Spleen (tissue), 11 donors: ENCODE measurements at regions not wholly inside any gene's neighbourhood (a gene's known extent, or its start where the extent isn't known, plus 50 kb on each side); places are given as distances from the start of the nearest gene placed in this dataset.

Source experiments
- DNase-seq: peaks from one replicate; pipeline ENCODE4 v3.0.0-alpha.2; 2020
- H3K27ac ChIP-seq, 8 donors: fragments of 200-600 bp; sonication (generic) in 7 of 8; 1 replicate in 4 of 8; 2 replicates in 4 of 8; pipeline versions ENCODE4 v1.5.0 to v1.8.0; 2016 to 2021; ENCODE audit warnings: inconsistent platforms in 4 of 8, mild to moderate bottlenecking in 4 of 8, moderate library complexity in 1 of 8
- H3K27me3 ChIP-seq, 7 donors: fragments of 200-600 bp; sonication (generic) in 6 of 7; replicated peaks in 1 of 7; 1 replicate in 4 of 7; 2 replicates in 3 of 7; pipeline versions ENCODE4 v1.5.0 to v1.8.0; 2016 to 2021; ENCODE audit warnings: inconsistent platforms in 3 of 7, mild to moderate bottlenecking in 1 of 7
- H3K36me3 ChIP-seq, 6 donors: fragments of 200-600 bp; sonication (generic) in 5 of 6; 1 replicate in 4 of 6; 2 replicates in 2 of 6; pipeline versions ENCODE4 v1.5.0 to v1.8.0; 2016 to 2021; ENCODE audit warnings: inconsistent platforms in 2 of 6
- H3K4me1 ChIP-seq, 6 donors: fragments of 200-600 bp; sonication (generic) in 5 of 6; 1 replicate in 3 of 6; 2 replicates in 3 of 6; pipeline versions ENCODE4 v1.5.0 to v1.8.0; 2016 to 2021; ENCODE audit warnings: inconsistent platforms in 3 of 6
- H3K4me3 ChIP-seq, 8 donors: fragments of 200-600 bp; sonication (generic) in 7 of 8; 1 replicate in 4 of 8; 2 replicates in 4 of 8; pipeline versions ENCODE4 v1.5.0 to v1.8.0; 2016 to 2021; ENCODE audit warnings: inconsistent platforms in 4 of 8, mild to moderate bottlenecking in 4 of 8, moderate library complexity in 2 of 8
- H3K9me3 ChIP-seq, 8 donors: fragments of 200-600 bp; sonication (generic) in 7 of 8; 1 replicate in 4 of 8; 2 replicates in 4 of 8; pipeline versions ENCODE4 v1.5.0 to v1.8.0; 2016 to 2021; ENCODE audit warnings: inconsistent platforms in 4 of 8
- POLR2A ChIP-seq, 3 donors: fragments of 450-650 bp; IDR thresholded peaks; one replicate each; pipeline ENCODE4 v1.5.1; 2017; ENCODE audit warnings: antibody characterized with exemption in 3 of 3, mild to moderate bottlenecking in 1 of 3
- POLR2AphosphoS5 ChIP-seq, 3 donors: sonication (generic); formaldehyde crosslinking; IDR thresholded peaks; one replicate each; pipeline ENCODE4 v1.5.1; 2017; ENCODE audit warnings: antibody characterized with exemption in 3 of 3
- WGBS, 5 donors: extraction: QIAGEN DNeasy Blood & Tissue Kit in 3 of 5; methylation state at CpG; one replicate each; pipeline versions ENCODE4 v1.1.5 to v1.1.7; 2013 to 2018; 5-methylcytosine and 5-hydroxymethylcytosine counted together
- intact Hi-C: fragments of 100-400 bp; cut with DNase I; formaldehyde crosslinking; loops from one replicate; pipeline ENCODE4 v1.15.0; 2023; ENCODE audit warnings: low total_unique reads
- TF ChIP-seq, protein P1 (sequence below), 11 experiments: fragments of 200-600 bp in 7 of 11; fragments of 450-650 bp in 4 of 11; sonication (generic) in 4 of 11; IDR thresholded peaks in 8 of 11; conservative IDR thresholded peaks in 3 of 11; 1 replicate in 7 of 11; 2 replicates in 4 of 11; pipeline versions ENCODE4 v1.4.0 to v1.8.0; 2016 to 2021; ENCODE audit warnings: antibody characterized with exemption in 11 of 11, inconsistent platforms in 4 of 11, mild to moderate bottlenecking in 1 of 11
- donor health status: healthy with polysubstance abuse.
- donor health status: DM: no; HTN: no; CAD: no; lungs with moderate emphysema.
- donor health status: DM: no; HTN: no; CAD: no.
- donor health status: Bipolar disorder and iron deficiency.
- donor health status: healthy.
- donor health status: DM: no; HTN: no; CAD: no.
- donor health status: DM: yes; HTN: yes; CAD: no.

GRCh38 chr2:128498086-128498485, 179.4 kb upstream of the HS6ST1 start:
- peaks cover 0 to 3% (median 0%) of the 10 kb centered on the region in 8 donors for H3K9me3 ChIP-seq
- peaks cover 0 to 25% (median 6%) of the 10 kb centered on the region in 6 donors for H3K4me1 ChIP-seq
- TF ChIP-seq, protein P1, sequence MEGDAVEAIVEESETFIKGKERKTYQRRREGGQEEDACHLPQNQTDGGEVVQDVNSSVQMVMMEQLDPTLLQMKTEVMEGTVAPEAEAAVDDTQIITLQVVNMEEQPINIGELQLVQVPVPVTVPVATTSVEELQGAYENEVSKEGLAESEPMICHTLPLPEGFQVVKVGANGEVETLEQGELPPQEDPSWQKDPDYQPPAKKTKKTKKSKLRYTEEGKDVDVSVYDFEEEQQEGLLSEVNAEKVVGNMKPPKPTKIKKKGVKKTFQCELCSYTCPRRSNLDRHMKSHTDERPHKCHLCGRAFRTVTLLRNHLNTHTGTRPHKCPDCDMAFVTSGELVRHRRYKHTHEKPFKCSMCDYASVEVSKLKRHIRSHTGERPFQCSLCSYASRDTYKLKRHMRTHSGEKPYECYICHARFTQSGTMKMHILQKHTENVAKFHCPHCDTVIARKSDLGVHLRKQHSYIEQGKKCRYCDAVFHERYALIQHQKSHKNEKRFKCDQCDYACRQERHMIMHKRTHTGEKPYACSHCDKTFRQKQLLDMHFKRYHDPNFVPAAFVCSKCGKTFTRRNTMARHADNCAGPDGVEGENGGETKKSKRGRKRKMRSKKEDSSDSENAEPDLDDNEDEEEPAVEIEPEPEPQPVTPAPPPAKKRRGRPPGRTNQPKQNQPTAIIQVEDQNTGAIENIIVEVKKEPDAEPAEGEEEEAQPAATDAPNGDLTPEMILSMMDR (IDR thresholded peaks at IDR 0.05 in 8 of 11, conservative IDR thresholded peaks at IDR 0.05 in 3 of 11) = no peak
- TF ChIP-seq POLR2A (IDR thresholded peaks at IDR 0.05) = no peak
- no peak for TF ChIP-seq POLR2AphosphoS5 (IDR thresholded peaks at IDR 0.05)
- H3K27ac ChIP-seq = no peak overlapping the region
- H3K36me3 ChIP-seq = no peaks in the 10 kb centered on the region
- intact Hi-C loops = no loop called here
- peak; percentile 62 for DNase-seq
- WGBS, 5 donors = 92 to 96% (median 95%) methylated on average over 8 of the region's 8 CpGs
- H3K4me3 ChIP-seq = no peak overlapping the region
- no peaks in the 10 kb centered on the region for H3K27me3 ChIP-seq

DNA sequence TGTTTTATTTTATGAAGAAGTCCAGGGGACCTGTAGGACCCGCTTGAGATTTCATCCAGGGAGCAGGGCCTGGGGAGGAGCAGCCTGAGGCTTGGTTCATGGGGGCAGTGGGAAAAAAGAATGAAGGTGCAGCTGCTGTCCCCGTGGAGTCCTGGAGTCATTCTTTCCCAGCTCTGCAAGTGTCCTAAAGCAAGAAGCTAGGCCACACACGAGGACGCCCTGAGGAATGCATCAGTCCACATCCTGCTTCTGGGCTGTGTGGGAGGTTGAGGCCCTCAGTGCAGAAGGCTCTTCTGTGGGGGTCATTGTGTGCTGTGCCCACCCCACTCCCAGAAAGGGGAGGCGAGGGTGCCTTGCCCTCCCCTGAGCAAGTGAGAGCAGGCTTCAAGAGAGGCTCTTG, 179.9 kb upstream of the HS6ST1 start:
- WGBS, 5 donors = 78 to 90% (median 82%) methylated on average over 5 of the region's 5 CpGs
- Histone ChIP-seq H3K27ac (no peak overlapping the region), H3K9me3 (no peaks in the 10 kb centered on the region), H3K4me3 (no peak overlapping the region), H3K36me3 (no peaks in the 10 kb centered on the region), H3K27me3 (no peaks in the 10 kb centered on the region), H3K4me1 (peaks cover 0 to 30% (median 11%) of the 10 kb centered on the region in 6 donors)
- intact Hi-C loops = no loop called here
- DNase-seq = no peak
- TF ChIP-seq, protein P1 (IDR thresholded peaks at IDR 0.05 in 8 of 11, conservative IDR thresholded peaks at IDR 0.05 in 3 of 11) = no peak
- TF ChIP-seq POLR2AphosphoS5 (IDR thresholded peaks at IDR 0.05) = no peak
- no peak for TF ChIP-seq POLR2A (IDR thresholded peaks at IDR 0.05)

DNA sequence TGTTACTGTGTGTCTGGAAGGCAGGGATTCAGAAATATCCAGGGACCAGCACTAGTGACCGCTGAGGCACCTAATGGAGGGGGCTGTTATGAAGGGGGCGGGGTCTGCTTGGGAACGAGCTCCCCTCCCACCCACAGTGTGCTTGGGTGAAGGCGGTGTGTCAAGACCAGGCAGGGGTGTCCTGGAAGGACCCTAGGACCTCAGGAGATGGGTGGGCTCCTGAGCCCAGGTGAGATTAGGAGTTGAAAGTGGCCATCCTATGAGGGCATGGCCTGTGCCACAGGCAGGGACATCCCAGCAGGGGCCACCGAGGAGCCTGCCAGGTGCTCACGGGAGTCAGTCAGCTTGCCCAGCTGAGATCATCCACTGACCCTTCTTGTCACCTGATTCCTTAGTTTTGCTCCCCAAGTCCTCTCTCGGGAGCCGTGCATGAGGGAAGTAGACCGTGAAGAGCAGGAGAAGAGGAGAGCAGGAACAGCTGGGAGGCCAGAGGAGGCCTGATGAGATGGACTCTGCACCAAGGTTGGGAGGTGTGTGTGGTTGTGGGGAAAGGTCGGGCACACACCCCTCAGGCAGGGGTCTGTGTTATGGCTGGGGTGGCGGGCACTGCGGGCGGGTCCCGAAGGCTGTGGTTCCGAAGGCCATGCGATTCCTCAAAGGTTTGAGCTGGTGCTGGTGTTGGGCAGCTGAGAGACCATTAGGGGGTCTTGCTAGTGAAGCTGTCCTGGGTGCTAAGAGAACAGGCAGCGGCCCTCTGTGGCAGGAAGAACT, 180.9 kb upstream of the HS6ST1 start:
- H3K4me1 ChIP-seq = peaks cover 2 to 31% (median 18%) of the 10 kb centered on the region in 6 donors
- H3K27me3 ChIP-seq = no peaks in the 10 kb centered on the region
- DNase-seq = peak; percentile 74
- intact Hi-C loops = no loop called here
- WGBS, 5 donors = 85 to 91% (median 88%) methylated on average over 17 of the region's 17 CpGs
- no peaks in the 10 kb centered on the region for H3K9me3 ChIP-seq
- no peaks in the 10 kb centered on the region for H3K36me3 ChIP-seq
- no peak overlapping the region for H3K4me3 ChIP-seq
- no peak overlapping the region for H3K27ac ChIP-seq
- TF ChIP-seq POLR2AphosphoS5 (IDR thresholded peaks at IDR 0.05) (no peak), POLR2A (IDR thresholded peaks at IDR 0.05) (no peak)
- TF ChIP-seq, protein P1 (IDR thresholded peaks at IDR 0.05 in 8 of 11, conservative IDR thresholded peaks at IDR 0.05 in 3 of 11) = no peak

- Histone ChIP-seq H3K27me3 (no peaks in the 10 kb centered on the region), H3K27ac (no peak overlapping the region), H3K4me3 (no peak overlapping the region), H3K4me1 (peaks cover 9 to 32% (median 25%) of the 10 kb centered on the region in 6 donors), H3K36me3 (no peaks in the 10 kb centered on the region), H3K9me3 (no peaks in the 10 kb centered on the region)
- peak; percentile 54 for DNase-seq
- WGBS, 5 donors = 42 to 65% (median 56%) methylated on average over 10 of the region's 10 CpGs
- TF ChIP-seq, protein P1 (IDR thresholded peaks at IDR 0.05 in 8 of 11, conservative IDR thresholded peaks at IDR 0.05 in 3 of 11) = no peak
- no peak for TF ChIP-seq POLR2A (IDR thresholded peaks at IDR 0.05)
- no peak for TF ChIP-seq POLR2AphosphoS5 (IDR thresholded peaks at IDR 0.05)
- intact Hi-C loops = no loop called here
These were observed 181.6 kb upstream of the HS6ST1 start for GRCh38 chr2:128500138-128500800.
